Right ventricle myocardium inferior (tissue), 1 donor: ENCODE measurements at regions not wholly inside any gene's neighbourhood (a gene's known extent, or its start where the extent isn't known, plus 50 kb on each side); places are given as distances from the start of the nearest gene placed in this dataset.
A peak's percentile ranks its signal among the peaks of the same experiment; 100 is the strongest.

ENCODE experiments used
- ATAC-seq: fragments of 200-7000 bp; cut with Tn5 transposase; one replicate; pipeline ENCODE4 v1.9.1; 2020; ENCODE audit warnings: mild to moderate bottlenecking, moderate library complexity
- DNase-seq: peaks from one replicate; pipeline ENCODE4 v3.0.0; 2021; ENCODE audit errors: missing footprints
- intact Hi-C: fragments of 100-400 bp; cut with DNase I; formaldehyde crosslinking; loops from one replicate; pipeline ENCODE4 v1.11.0; 2022
- donor health status: DM: no; HTN: yes; CAD: no; lungs with severe emphysema.

DNA sequence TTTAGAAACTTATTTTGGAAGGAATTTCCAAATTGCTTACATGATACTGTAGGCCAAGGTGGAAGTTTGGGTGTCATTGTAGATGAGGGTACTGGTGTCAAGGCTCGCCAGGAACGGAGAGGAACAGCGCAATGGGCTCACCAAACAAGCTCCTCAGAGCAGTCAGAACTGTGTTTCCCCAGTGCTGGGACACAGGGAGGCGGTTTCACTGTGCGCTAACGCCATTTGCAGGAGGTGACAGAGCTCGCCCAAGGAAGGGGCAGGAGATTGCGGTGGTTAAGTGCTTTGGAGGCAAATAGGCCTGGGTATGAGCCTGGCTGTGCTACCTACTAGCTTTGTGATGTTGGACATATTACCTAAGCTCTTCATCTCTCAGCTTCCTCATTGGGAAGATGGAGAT, 57.3 kb downstream of the HHEX start:
- ATAC-seq: no peak
- no peak for DNase-seq
- intact Hi-C loops: no loop called here

DNA sequence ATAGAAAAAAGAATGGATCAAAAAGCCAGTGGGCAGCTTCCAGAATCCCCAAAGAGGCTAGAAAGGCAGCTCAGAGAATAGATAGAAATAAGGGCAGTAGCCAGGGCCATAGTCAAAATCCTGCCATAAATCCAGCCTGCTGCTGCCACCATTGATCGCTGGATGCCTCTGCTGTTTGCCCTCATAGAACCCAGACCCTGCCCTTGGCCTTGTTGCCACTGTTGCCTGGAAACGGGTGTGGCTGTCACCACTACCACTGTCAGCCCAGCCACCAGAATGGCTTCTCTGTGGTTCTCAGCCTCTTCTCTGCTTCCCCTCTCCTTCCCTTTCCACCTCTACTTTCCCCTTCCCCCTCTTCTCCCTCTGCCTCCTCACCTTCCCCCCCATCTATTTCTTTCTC, 57.8 kb downstream of the HHEX start:
- ATAC-seq (no peak), DNase-seq (no peak)
- intact Hi-C loops: no loop called here

DNA sequence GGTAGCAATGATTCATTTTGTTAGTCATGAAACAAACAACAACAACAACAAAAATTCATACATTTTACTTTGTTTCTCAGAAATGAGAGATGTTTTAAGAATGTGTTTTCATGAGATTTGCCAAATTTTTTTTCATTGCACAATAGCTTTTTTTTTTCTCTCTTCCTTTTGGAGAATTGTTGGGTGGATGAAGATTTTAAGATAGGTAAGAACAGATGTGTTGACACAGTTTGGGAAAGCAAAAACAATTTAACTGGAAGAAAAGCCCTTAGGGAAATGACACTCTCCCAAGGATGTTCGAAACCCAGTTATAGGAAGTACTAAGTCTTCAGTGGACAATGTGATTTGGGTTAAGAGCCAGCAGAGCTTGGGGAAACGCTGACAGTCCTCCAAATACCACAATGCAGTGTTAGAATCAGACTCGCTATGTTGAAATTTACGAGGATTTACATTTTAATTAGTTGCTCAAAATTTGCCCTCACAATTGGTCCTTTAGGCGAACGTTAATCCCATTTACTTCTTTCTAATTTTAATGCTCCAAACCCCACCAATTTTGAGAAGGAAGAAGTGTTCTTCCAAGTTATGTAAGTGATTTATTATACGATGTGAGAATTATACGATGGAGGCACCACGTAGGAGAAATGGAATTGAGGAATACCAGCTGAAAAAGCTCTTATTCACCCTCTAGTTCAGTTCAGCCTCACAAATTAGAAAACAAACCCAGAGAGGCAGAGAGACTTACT, 61.2 kb downstream of the HHEX start:
- intact Hi-C loops: no loop called here
- DNase-seq (no peak), ATAC-seq (no peak)

DNA sequence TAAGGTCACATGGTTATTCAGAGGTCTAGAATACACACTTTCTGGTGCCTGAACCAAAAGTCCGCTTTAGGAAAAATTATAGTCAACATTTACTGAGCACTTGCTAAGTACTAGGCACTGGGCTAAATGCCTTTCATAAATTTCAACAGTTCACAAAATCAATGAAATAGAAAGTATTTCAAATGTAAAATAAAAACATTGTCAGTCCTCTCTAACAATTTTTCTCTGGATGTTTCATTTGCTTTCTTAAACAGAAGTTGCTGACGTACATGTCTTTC, 61.7 kb downstream of the HHEX start:
- DNase-seq (no peak), ATAC-seq (no peak)
- intact Hi-C loops: no loop called here

DNA sequence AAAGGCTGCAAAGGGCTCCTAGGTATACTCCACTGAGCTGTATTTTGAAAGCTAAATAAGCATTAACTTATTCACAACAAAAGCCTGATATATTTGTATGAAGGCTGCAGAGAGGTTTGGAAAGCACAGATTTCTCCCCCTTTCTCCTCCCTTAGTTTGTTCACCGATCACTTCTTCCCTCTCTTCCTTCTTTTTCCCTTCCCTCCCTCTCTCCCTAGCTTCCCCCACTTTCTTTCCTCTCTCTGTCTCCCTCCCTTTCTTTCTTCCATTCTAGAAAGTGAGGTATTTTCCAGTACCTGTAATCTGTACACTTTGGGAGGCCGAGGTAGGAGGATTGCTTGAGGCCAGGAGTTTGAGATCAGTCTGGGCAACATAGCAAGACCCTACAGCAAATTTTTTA, 62.1 kb downstream of the HHEX start:
- intact Hi-C loops: no loop called here
- DNase-seq (no peak), ATAC-seq (no peak)

DNA sequence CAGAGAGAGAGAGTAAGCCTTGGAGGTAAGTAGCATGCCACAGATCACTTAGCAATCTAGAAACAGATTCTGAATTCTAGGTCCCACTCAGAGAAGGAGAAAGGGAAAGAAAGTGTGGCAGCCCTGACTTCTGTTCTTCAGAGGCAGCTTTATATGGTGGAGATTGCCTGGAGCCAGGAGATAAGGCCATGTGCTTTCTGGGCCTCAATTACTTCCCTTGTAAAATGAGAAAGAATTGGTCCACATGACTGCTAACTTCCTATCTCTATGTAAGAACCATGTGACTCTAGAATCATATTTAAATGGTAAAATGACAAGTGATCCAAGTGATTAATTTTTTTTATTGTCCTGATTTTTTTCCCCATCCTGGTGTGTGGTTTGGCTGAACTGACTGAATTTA, 64.1 kb downstream of the HHEX start:
- ATAC-seq (no peak), DNase-seq (no peak)
- intact Hi-C loops: no loop called here

DNA sequence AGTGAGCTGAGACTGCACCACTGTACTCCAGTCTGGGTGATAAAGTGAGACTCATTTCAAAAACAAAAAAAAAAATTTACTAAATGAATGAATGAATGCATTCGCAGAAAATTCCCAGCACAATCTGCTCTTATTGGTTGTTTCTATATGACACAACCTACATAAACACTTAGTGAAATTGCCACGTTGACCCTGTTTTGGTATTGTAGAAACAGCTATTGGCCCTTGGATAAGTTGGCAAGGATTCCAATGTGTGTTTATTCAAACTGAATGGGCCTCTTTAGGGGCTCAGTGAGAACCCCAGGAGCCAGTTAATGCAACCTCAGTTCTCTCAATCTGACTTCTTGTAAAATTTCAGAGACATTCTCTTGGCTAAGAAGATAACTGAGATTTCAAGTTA, 66.0 kb downstream of the HHEX start:
- DNase-seq (no peak), ATAC-seq (no peak)
- intact Hi-C loops: loop anchor here (1.0 to 5.0 kb wide), 2 partner anchors 64 to 163 kb away; partner anchors contain the start of gene KIF11

DNA sequence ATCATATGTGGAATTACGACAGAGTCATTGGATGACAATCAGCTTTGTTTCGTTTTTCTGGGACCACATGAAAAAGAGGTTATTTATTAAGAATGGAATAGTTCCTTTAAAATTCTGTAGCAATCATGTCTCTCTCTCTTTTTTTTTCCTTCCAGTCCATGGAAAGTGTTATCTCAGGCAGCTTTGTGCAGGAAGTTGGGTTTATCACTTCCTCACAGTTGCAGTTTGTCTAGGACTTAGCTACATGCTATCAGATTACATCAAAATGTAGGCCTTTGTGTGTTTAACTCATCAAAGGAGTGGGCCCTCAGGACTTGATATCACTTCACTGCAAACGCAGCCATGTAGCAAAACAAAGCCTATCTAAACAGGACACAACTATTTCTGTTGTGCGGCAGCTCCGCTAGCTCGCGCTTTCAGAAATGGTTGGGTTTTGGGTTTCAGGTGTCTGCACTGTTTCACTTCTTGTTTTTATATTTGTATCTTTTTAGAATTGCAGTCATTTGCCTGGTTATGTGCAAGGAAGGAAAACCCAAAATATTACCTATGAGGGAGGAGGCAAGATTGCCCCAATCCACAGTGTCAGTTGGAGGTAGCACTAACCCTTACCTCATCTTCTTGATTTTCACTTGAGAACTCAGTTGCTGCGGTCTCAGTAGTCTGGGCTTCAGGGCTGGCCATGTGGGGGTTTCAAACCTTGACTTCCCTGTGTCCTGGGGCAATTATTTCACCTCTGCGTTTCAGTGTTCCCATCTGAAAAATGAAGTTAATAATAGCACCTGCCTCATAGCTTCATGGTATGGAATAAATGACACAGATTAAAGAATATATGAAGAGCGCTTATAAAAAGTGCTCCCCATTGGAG, 66.7 kb downstream of the HHEX start:
- DNase-seq (no peak), ATAC-seq (no peak)
- intact Hi-C loops: loop anchor here (1.0 to 5.0 kb wide), 2 partner anchors 65 to 164 kb away; partner anchors contain the start of gene KIF11

DNA sequence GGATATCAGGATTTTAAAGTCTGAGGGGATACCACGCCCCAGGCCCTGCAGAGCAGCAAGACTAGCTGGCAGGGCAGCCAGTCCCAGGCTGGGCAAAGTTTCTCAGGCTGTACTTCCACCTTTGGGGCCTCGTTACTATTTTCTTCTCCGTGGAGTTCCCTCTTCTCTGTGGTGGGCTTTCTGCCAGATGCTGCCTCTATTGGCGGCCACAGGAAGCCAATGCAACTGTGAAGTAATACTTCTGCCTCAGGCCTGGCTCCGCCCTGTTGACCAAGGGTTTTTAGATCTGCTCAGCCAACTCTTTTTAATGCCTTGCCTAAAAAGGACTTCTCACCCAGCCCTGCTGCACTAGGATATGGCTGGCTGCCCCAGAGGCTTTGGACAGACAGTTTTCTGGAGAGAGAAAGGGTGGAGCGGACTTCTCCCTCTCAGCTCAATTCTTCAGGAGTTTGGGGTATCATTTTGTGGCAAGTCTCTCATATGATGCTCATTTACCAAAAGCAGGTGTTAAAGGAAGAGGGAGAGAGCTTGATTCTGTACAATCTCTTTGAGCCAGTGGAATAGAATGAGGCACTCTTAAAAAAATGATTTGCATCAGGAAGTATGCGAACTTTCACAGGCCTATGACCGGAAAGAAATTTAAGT, 67.4 kb downstream of the HHEX start:
- intact Hi-C loops: loop anchor here (5.0 kb wide), 1 partner anchor 165 kb away; the partner anchor contains the start of gene KIF11
- ATAC-seq (peak; percentile 95), DNase-seq (peak; percentile 92)

DNA sequence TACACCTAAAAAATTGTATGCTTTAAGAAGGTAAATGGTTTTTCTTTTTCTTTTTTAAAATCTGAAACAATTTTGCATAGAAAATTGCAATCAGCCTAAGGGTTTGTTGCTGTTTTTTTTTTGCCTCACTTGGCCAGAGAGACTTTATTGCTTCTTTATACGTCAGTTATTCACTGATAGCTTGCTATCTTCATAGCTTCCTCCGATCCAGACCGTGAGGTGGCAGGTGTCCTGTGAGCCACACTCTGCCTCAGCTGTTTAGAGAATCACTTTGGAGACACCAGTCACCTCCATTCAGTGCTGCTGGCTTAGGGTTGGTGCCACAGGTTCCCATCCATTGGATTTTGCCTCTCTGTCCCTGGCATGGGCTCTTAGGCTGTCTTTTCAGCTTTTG, 68.0 kb downstream of the HHEX start:
- ATAC-seq: no peak
- intact Hi-C loops: loop anchor here (2.0 to 5.0 kb wide), 2 partner anchors 61 to 165 kb away; partner anchors contain the start of gene KIF11

DNA sequence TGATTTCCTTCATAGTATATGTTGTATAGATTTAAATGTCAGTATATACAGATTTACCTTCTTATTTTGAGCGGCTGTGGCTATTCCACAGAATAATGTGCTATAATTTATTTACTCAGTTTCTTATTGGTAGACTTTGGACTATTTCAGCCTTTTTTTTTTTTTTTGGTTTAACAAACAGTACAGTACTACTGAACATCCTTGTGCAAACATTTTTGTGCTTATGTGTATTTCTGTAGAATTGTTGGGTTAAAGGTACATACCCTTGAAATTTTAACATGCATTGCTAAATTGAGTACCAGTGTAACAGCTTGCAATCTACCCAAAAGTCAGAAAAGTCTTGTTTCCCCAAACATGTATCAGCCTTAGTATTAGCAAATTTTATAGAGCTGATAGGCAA, 68.8 kb downstream of the HHEX start:
- no peak for ATAC-seq
- intact Hi-C loops: loop anchor here (2.0 to 5.0 kb wide), 2 partner anchors 62 to 166 kb away; partner anchors contain the start of gene KIF11

More for the DNA sequence above, 68.0 kb downstream of the HHEX start:
- no peak for DNase-seq

DNA sequence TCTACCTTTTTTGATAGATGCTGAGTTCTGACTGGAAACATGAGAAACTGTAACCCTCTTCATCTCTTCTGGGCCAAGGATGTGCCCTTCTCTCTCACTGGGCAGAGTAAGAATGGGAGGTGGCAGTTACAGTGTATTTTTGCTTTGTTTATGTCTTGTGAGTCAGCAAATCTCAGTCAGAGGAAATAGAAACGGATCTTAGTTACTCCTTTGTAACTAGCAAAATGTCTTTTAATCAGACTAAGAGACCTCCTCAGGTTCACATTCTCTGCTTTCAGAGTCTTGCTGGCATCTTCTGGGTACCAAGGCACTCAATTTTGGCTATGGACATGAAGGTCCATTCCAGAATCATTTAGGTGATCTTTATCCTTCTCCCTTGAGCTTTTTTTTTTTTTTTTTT, 70.9 kb downstream of the HHEX start:
- intact Hi-C loops: no loop called here
- no peak for DNase-seq

More for the DNA sequence above, 68.8 kb downstream of the HHEX start:
- no peak for DNase-seq

DNA sequence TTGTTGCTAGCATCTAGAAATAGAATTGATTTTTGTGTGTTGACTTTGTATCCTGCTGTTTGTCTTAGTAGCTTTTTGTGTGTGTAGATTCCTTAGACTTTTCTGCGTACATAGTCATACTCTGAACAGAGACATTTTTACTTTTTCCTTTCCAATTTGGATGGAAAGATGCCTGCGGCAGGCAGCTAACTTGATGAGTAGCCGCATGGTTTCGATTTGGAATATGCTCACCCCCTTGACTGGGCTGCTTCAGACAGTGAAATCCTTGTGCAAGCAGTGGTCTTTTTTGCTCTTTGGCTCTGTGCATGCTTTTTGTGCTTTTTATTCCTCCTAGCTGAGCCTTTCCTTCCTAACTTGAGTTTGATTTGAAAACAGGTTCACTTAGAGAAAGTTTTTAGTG, 71.8 kb downstream of the HHEX start:
- no peak for DNase-seq
- intact Hi-C loops: no loop called here
- ATAC-seq: no peak

More for the DNA sequence above, 70.9 kb downstream of the HHEX start:
- ATAC-seq: no peak

DNA sequence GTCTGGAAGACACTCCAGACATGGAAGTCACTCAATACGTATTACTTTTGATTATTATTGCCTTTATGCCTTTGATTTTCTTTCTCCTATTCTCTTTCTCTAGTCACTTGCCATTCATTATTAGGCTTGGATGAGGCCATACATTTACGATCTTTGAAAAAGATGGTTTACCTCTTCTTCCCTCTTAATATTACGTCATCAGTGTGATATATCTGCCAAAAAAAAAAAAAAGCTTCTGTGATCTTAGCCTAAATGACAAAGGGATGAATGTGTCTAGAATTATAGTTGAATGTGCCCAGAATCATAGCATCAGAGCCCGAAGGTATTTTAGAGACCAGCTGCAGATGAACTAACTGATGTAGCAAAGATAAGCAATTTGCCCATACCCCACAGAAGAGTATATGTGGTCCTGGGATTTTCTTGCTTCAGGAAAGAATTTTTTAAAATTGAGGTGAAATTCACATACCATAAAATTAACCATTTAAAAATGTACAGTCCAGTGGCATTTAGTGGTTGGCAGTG, 73.9 kb downstream of the HHEX start:
- ATAC-seq: no peak
- no peak for DNase-seq
- intact Hi-C loops: no loop called here

DNA sequence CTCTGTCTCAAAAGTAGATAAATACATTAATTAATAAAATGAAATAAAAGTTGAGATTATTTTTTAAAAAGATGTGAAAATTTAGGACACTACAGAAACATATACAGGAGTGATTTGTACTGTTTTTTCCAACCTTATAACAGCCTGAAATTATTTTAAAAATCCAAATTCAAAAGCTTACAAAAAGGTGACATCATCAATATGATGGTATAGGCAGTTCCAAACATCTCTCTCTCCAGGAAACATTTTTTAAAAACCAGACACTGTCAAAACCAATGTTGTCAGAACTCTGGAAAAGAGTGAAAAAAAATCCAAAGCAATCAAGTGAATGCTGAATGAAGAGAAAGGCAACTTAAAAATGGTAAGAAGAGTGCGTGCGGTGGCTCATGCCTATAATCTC, 76.7 kb downstream of the HHEX start:
- ATAC-seq: no peak
- intact Hi-C loops: no loop called here
- no peak for DNase-seq

DNA sequence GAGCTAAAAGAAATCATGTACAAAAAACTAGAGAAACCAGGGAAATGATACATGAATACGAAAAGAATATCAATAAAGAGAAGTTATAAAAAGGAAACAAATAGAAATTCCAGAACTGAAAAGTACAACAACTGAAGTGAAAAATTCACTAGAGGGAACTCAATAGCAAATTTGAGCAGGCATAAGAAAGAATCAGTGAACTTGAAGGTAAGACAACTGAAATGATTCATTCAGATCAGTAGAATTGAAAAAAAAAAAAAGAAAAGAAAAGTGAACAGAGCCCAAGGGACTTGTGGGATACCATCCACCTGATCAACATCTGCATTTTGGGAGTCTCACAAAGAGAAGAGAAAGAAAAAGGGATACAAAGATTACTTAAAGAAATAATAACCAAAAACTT, 78.3 kb downstream of the HHEX start:
- no peak for ATAC-seq
- intact Hi-C loops: no loop called here

DNA sequence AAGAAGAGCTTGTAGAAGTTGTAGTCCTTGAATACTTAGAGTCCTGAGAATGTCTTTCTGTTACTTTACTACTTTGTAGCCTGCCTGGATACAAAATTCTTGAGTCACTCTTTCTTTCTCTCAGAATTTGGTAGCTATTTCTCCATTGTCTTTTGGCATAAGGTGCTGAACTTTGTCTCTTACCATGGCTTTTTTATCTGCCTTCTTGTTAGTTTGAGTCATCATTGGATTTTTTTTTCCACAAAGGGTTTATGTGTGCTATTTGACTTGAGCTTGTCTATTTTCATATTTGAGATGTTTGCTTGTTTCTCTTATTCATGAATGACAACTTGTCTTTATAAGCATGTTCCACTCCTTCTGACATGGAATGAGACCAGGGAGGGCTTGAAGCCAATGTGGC, 74.5 kb upstream of the EXOC6 start:
- DNase-seq (no peak), ATAC-seq (no peak)
- intact Hi-C loops: no loop called here

More for the DNA sequence above, 78.3 kb downstream of the HHEX start:
- DNase-seq: no peak

DNA sequence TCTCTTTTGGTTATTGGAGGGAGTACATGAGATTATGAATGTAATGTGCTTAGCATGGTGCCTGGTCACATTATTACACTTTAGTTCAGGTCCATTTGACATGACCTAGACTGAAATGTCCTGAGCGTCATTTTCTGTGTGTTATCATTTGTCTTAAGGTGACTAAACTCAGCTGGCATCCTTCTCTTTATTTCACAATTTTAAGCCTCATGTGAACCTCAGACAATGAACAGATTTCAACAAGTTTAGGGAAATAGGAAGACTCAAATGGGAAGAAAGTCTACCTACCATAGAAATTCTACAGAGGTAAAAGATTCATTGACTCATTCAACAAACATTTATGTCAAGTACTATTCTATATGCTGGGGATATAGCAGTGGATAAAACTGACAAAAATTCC, 70.2 kb upstream of the EXOC6 start:
- DNase-seq (no peak), ATAC-seq (no peak)
- intact Hi-C loops: no loop called here

DNA sequence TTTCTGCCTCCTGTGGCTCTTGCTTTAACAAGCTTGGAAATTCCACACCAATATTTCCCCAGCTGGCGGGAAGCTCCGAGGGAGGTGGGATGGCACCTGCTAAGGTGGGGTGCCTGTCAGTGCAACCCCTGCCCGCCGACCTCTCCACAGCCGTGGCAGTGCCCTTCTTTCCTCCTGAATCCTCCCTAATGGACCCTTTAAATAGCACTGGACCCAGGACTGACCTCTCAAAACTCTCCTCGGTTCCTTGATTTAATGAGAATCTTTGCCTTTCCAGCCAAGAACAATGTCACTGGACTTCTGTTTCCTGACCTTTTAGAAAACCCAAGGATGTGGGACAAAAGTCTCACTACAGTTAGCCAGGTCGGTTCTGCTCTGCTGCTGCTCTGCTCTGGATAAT, 63.2 kb upstream of the EXOC6 start:
- ATAC-seq: no peak
- intact Hi-C loops: no loop called here
- no peak for DNase-seq
